HG02981 (cell line): ENCODE measurements at regions not wholly inside any gene's neighbourhood (a gene's known extent, or its start where the extent isn't known, plus 50 kb on each side); places are given as distances from the start of the nearest gene placed in this dataset.
"Not testable (repeated sequence)": the region's sequence is repeated elsewhere in the genome, so short reads cannot be mapped to it uniquely, and the experiment has no call there.

Experiments
- ATAC-seq: cut with Tn5 transposase; IDR thresholded peaks from one replicate; pipeline ENCODE4 v1.9.1; 2021; ENCODE audit warnings: mild to moderate bottlenecking, moderate library complexity; ENCODE audit not compliant: unreplicated experiment

DNA sequence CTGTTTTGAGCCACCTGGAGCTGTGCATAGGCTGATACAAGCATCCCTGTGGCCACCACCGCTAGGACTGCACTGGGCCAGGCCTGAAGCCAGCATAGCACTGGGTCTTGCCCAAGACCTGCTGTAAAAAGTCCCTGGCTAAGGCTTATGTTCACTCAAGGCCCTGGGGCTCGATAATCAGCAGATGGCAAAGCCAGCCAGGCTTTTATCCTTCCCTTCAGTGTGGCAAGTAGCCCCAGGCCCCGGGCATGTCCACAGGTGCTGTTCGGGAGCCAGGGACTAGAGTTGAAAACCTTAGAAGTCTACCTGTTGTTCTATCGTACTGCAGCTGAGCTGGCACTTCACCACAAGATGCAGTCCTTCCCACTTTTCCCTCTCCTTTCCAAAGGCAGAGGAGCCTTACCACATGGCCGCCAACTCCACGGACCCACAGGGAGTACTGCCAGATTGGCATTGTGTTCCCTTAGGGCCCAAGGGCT is 226.4 kb upstream of the ZNF217 start:
- ATAC-seq, result no peak

DNA sequence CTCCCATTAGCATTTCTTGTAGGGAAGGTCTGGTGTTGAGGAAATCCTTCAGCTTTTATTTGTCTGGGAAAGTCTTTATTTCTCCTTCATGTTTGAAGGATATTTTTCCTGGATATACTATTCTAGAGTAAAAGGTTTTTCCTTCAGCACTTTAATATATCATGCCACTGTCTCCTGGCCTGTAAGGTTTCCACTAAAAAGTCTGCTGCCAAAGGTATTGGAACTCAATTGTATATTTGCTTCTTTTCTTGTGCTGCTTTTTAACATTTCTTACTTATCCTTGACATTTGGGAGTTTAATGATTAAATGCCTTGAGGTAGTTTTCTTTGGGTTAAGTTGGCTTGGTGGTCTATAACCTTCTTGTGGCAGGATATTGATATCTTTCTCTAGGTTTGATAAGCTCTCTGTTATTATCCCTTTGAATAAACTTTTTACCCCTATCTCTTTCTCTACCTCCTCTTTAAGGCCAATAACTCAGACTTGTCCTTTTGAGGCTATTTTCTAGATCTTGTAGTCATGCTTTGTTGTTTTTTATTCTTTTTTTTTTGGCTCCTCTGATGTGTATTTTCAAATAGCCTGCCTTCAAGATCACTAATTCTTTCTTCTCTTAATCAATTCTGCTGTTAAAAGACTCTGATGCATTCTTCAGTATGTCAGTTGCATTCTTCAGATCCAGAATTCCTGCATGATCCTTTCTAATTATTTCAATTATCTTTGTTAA is 225.0 kb upstream of the ZNF217 start:
- no peak for ATAC-seq

- ATAC-seq, result not testable (repeated sequence)
These were observed 223.9 kb upstream of the ZNF217 start for GRCh38 chr20:53817513-53817912.

- ATAC-seq, result no peak
These were observed 223.3 kb upstream of the ZNF217 start for GRCh38 chr20:53816872-53817398.

- ATAC-seq, result no peak
These were observed 221.9 kb upstream of the ZNF217 start for GRCh38 chr20:53815509-53815908.

GRCh38 chr20:53814060-53814459 is 220.4 kb upstream of the ZNF217 start:
- no peak for ATAC-seq

GRCh38 chr20:53813636-53814035 is 220.0 kb upstream of the ZNF217 start:
- ATAC-seq, result no peak

- ATAC-seq, result no peak
These were observed 217.9 kb upstream of the ZNF217 start for GRCh38 chr20:53811577-53811976.

GRCh38 chr20:53810661-53811355 is 217.2 kb upstream of the ZNF217 start:
- ATAC-seq, result no peak

- no peak for ATAC-seq
These were observed 216.2 kb upstream of the ZNF217 start for GRCh38 chr20:53809728-53810365.

- ATAC-seq, result no peak
These were observed 215.6 kb upstream of the ZNF217 start for GRCh38 chr20:53809217-53809616.

DNA sequence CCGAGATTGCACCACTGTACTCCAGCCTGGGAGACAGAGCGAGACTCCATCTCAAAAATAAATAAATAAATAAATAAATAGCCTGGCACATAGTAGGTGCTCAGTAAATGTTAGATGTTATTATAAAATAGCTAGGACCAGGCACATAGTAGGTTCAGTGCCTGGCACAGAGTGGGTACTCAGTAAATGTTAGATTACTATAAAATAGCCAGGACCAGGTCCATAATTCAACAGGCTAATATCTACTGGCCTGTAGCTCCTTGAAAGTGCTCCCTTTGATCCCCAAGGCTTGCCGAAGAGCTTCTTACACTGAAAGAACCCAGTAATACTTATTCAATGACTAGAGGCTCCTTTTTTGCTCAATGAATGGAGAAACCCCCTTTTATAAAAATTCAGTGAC is 215.1 kb upstream of the ZNF217 start:
- no peak for ATAC-seq

DNA sequence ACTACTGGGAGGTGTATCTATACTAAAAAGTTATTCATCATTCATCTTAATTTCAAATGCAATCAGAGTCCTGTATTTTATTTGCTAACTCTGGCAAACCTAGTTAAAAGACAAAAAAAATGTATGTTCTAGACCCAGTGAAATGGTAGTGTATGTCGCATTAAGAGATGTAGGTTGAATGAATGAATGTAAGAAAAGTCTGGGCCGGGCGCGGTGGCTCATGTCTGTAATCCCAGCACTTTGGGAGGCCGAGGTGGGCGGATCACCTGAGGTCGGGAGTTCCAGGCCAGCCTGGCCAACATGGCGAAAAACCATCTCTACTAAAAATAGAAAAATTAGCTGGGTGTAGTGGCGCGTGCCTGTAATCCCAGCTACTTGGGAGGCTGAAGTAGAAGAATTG is 214.7 kb upstream of the ZNF217 start:
- ATAC-seq, result not testable (repeated sequence)

DNA sequence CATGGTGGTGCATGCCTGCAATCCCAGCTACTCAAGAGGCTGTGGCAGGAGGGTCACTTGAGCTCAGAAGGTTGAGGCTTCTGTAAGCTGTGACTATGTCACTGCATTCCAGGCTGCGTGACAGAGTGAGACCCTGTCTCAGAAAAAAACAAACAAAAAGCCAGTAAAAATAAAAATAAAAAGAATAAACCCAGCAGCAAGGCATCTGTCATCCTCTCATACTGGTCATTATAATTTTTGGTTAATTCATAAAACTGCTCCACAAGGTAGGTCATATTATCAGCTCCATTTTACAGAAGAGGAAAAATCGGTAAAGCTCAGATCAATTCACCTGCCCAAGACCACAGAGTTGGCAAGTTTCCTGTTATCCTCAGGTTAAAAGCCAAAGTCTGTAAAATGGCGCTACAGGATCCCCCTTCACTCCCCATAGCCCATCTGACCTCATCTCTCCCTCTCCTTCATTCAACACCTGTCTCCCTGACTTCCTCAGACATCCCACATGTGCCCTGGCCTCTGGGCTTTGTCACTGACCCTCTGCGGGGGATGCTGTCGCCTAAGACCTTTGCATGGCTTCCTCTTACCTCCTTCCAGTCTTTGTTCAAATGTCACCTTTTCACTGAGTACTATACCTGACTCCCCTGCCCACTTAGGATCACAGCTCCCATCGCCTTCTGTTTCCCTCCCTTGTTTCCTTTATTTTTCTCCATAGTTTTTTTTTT is 213.2 kb upstream of the ZNF217 start:
- no peak for ATAC-seq

GRCh38 chr20:53805895-53806384 is 212.3 kb upstream of the ZNF217 start:
- ATAC-seq, result no peak

GRCh38 chr20:53804920-53805894 is 211.6 kb upstream of the ZNF217 start:
- ATAC-seq, result no peak

DNA sequence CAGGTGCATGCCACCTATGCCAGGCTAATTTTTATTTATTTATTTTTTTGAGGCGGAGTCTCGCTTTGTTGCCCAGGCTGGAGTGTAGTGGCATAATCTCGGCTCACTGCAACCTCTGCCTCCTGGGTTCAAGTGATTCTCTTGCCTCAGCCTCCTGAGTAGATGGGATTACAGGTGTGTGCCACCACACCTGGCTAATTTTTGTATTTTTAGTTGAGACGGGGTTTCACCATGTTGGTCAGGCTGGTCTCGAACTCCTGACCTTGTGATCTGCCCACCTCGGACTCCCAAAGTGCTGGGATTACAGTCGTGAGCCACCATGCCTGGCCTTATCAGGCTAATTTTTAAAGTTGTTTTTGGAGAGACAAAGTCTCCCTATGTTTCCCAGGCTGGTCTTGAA is 210.7 kb upstream of the ZNF217 start:
- ATAC-seq, result not testable (repeated sequence)

GRCh38 chr20:53803492-53804155 is 210.0 kb upstream of the ZNF217 start:
- ATAC-seq, result no peak
